ENCODE measurements at regions not wholly inside any gene's neighbourhood (a gene's known extent, or its start where the extent isn't known, plus 50 kb on each side); places are given as distances from the start of the nearest gene placed in this dataset.
A peak's percentile ranks its signal among the peaks of the same experiment; 100 is the strongest.

DNA sequence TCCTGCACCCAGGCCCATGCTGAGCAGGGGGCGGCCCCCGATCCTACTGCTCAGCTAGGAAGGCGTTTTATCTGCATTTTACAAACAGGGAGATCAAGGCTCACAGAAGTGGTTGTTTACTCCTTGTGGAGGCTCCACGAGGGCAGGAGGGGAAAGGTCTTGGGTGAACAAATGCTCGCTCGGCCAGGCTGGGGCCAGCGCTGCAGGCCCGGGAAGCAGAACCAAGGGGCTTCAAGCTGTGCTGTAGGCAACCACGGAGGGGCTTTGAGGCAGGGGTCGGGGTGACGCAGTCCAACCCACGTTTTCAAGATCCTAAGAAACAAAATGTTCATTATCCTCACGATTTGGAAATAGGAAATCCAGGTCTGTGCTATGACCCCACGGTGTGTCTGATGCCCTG is 125.8 kb downstream of the HMX1 start:
- no peaks in the 10 kb centered on the region for H3K27me3 ChIP-seq (ENCODE audit: insufficient read depth, low read length, poor library complexity, severe bottlenecking)
- no peaks in the 10 kb centered on the region for H3K36me3 Mint-ChIP-seq
- H3K4me1 Mint-ChIP-seq = no peaks in the 10 kb centered on the region
- DNase-seq = peak in 1 of 5 donors; percentile 1
- peaks cover 4 to 9% of the 10 kb centered on the region in 2 donors for H3K27me3 Mint-ChIP-seq
- peaks cover 0 to 4% (median 2%) of the 10 kb centered on the region in 5 donors for H3K9me3 Mint-ChIP-seq
- H3K27ac Mint-ChIP-seq = no peak overlapping the region
- no peak overlapping the region for H3K4me3 ChIP-seq (ENCODE audit: low read length)
- ChIA-PET CTCF (no interaction called here), POLR2A (no interaction called here)
- no peak overlapping the region for H3K4me3 Mint-ChIP-seq
- H3K36me3 ChIP-seq (ENCODE audit: insufficient read depth, low read length) = no peaks in the 10 kb centered on the region
- no peak overlapping the region for H3K27ac ChIP-seq (ENCODE audit: low read depth, low read length)
- no peaks in the 10 kb centered on the region for H3K9me3 ChIP-seq (ENCODE audit: low read length)
- no peaks in the 10 kb centered on the region for H3K4me1 ChIP-seq (ENCODE audit: insufficient read depth, low read length)

DNA sequence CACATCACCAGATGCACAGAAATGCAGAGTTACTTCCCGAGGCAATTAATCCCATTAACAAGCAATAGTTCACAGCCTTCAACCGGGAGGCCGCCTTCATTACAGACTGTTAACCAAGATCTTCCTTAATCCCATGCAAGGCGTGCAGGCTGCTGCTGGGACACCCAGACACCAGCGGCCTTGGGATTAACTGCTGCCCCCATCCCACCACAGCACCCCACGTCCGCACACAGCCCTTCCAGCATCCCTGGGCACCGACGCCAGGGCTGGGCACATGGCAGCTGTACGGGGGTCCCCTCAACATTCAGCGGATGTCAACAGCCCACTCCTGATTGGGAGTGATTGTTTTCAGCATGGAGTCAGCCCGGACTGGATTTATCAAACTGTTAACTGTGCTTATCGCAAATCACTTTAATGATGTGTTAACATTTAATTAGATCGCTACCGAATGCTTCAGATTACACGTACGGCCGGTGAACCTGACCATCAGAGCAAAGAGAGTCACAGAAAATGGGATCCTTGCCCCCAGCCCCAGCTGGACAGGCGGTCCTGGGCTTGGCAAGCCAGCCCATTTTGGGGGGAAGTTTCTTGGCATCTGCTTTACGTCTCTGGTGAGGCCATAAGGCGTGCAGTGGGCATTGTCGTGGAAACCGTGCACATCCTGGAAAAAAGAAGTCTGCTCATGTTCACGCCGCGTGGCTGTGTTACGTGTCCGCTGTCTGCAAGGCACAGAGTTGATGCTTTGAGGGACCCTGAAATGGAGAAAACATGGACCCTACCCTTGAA is 126.4 kb downstream of the HMX1 start:
- no peaks in the 10 kb centered on the region for H3K36me3 Mint-ChIP-seq
- Histone ChIP-seq H3K36me3 (ENCODE audit: insufficient read depth, low read length) (no peaks in the 10 kb centered on the region), H3K27ac (ENCODE audit: low read depth, low read length) (no peak overlapping the region), H3K4me3 (ENCODE audit: low read length) (no peak overlapping the region), H3K9me3 (ENCODE audit: low read length) (no peaks in the 10 kb centered on the region), H3K4me1 (ENCODE audit: insufficient read depth, low read length) (no peaks in the 10 kb centered on the region), H3K27me3 (ENCODE audit: insufficient read depth, low read length, poor library complexity, severe bottlenecking) (no peaks in the 10 kb centered on the region)
- no peak overlapping the region for H3K27ac Mint-ChIP-seq
- ChIA-PET CTCF (no interaction called here), POLR2A (no interaction called here)
- peak in 1 of 5 donors; percentile 7 for DNase-seq
- no peaks in the 10 kb centered on the region for H3K4me1 Mint-ChIP-seq
- peaks cover 4 to 9% of the 10 kb centered on the region in 2 donors for H3K27me3 Mint-ChIP-seq
- H3K4me3 Mint-ChIP-seq = no peak overlapping the region
- peaks cover 0 to 4% (median 2%) of the 10 kb centered on the region in 5 donors for H3K9me3 Mint-ChIP-seq

DNA sequence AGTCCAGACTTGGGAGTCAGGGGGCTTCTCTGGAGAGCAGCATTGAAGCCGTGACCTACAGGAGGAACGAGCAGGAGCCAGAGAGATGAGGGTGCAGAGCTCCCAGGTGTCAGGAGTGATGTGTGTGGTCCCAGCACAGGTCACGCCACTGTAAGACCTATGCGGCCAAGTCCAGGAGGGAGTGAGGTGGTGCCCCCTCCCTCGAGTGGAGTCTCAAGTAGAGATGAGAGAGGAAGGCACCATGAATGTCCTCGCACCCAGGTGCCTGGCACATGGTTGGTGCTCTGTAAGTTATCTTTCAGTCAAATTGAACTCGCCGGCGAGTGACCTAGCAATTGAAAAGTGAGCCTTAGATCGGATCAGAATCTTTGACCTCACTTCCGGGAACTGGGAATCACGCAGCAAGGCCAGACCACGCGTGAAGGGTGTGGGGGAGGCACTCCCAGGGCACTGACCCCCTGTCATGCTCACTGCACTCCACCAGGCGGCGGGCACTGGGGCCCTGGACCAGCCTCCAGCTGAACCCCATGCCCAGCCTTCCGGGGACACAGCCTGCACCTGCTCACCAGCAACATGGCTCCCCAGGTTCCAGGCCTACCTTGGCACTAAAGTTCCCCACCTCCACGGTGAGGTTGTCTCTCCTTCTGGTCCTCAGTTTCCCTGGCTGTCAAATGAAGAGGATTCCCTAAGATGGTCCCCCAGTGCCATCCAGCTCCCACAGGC is 127.4 kb downstream of the HMX1 start:
- Histone ChIP-seq H3K27ac (ENCODE audit: low read depth, low read length) (no peak overlapping the region), H3K4me1 (ENCODE audit: insufficient read depth, low read length) (no peaks in the 10 kb centered on the region), H3K36me3 (ENCODE audit: insufficient read depth, low read length) (no peaks in the 10 kb centered on the region), H3K9me3 (ENCODE audit: low read length) (no peaks in the 10 kb centered on the region), H3K4me3 (ENCODE audit: low read length) (no peak overlapping the region), H3K27me3 (ENCODE audit: insufficient read depth, low read length, poor library complexity, severe bottlenecking) (no peaks in the 10 kb centered on the region)
- ChIA-PET POLR2A (no interaction called here), CTCF (no interaction called here)
- Mint-ChIP-seq H3K9me3 (peaks cover 0 to 4% (median 2%) of the 10 kb centered on the region in 5 donors), H3K36me3 (no peaks in the 10 kb centered on the region), H3K4me3 (no peak overlapping the region), H3K27ac (no peak overlapping the region), H3K27me3 (peaks cover 4 to 7% of the 10 kb centered on the region in 2 donors), H3K4me1 (no peaks in the 10 kb centered on the region)
- DNase-seq = peak in 1 of 5 donors; percentile 5

- H3K27ac Mint-ChIP-seq = peak overlapping the region in 1 of 8 donors; percentile 48
- ChIA-PET CTCF (no interaction called here), POLR2A (no interaction called here)
- peaks cover 4 to 5% of the 10 kb centered on the region in 2 donors for H3K27me3 Mint-ChIP-seq
- no peaks in the 10 kb centered on the region for H3K4me1 Mint-ChIP-seq
- Histone ChIP-seq H3K4me1 (ENCODE audit: insufficient read depth, low read length) (no peaks in the 10 kb centered on the region), H3K27ac (ENCODE audit: low read depth, low read length) (no peak overlapping the region), H3K27me3 (ENCODE audit: insufficient read depth, low read length, poor library complexity, severe bottlenecking) (no peaks in the 10 kb centered on the region), H3K36me3 (ENCODE audit: insufficient read depth, low read length) (no peaks in the 10 kb centered on the region), H3K4me3 (ENCODE audit: low read length) (no peak overlapping the region), H3K9me3 (ENCODE audit: low read length) (no peaks in the 10 kb centered on the region)
- no peaks in the 10 kb centered on the region for H3K36me3 Mint-ChIP-seq
- no peak overlapping the region for H3K4me3 Mint-ChIP-seq
- peaks cover 0 to 4% (median 2%) of the 10 kb centered on the region in 5 donors for H3K9me3 Mint-ChIP-seq
- DNase-seq = no peak
Observed at GRCh38 chr4:8742546-8742945, 129.1 kb downstream of the HMX1 start.

DNA sequence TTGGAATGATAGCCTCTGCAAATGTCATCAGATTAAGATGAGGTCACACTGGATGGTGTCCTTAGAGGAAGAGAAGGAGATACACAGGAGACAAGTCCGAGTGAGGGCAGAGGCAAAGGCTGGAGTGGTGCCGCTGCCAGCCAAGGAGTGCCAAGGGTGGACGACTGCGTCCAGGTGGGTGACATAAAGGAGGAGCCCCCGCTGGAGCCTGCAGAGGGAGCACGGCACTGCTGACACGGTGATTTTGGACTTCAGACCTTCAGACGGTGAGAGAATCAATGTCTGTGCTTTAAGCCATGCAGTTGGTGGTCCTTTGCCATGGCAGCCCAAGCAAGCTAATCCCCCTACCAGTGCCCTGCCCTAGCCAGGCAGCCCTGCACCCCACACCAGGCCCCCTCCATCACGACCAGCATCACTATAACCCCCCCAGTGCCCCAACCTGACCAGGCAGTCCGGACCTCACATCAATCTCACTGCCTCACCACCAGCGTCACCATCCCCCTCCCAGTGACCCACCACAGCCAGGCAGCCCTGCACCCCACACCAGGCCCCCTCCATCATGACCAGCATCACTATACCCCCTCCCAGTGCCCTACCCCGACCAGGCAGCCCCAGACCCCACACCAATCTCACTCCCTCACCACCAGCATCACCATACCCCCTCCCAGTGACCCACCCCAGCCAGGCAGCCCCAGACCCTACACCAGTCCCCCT is 130.0 kb downstream of the HMX1 start:
- CTCF ChIA-PET = no interaction called here

GRCh38 chr4:8740666-8741395 is 130.8 kb downstream of the HMX1 start:
- Histone ChIP-seq H3K36me3 (ENCODE audit: insufficient read depth, low read length) (no peaks in the 10 kb centered on the region), H3K27me3 (ENCODE audit: insufficient read depth, low read length, poor library complexity, severe bottlenecking) (no peaks in the 10 kb centered on the region), H3K27ac (ENCODE audit: low read depth, low read length) (no peak overlapping the region), H3K4me3 (ENCODE audit: low read length) (no peak overlapping the region), H3K9me3 (ENCODE audit: low read length) (no peaks in the 10 kb centered on the region), H3K4me1 (ENCODE audit: insufficient read depth, low read length) (no peaks in the 10 kb centered on the region)
- Mint-ChIP-seq H3K27me3 (peaks cover 4 to 5% of the 10 kb centered on the region in 2 donors), H3K27ac (no peak overlapping the region), H3K9me3 (peaks cover 0 to 3% (median 0%) of the 10 kb centered on the region in 5 donors), H3K4me1 (no peaks in the 10 kb centered on the region), H3K36me3 (no peaks in the 10 kb centered on the region), H3K4me3 (no peak overlapping the region)
- ChIA-PET CTCF (no interaction called here), POLR2A (no interaction called here)
- no peak for DNase-seq

More for the DNA sequence above, 130.0 kb downstream of the HMX1 start:
- Histone ChIP-seq H3K4me3 (ENCODE audit: low read length) (no peak overlapping the region), H3K36me3 (ENCODE audit: insufficient read depth, low read length) (no peaks in the 10 kb centered on the region), H3K4me1 (ENCODE audit: insufficient read depth, low read length) (no peaks in the 10 kb centered on the region), H3K27me3 (ENCODE audit: insufficient read depth, low read length, poor library complexity, severe bottlenecking) (no peaks in the 10 kb centered on the region), H3K9me3 (ENCODE audit: low read length) (no peaks in the 10 kb centered on the region), H3K27ac (ENCODE audit: low read depth, low read length) (no peak overlapping the region)
- Mint-ChIP-seq H3K4me1 (no peaks in the 10 kb centered on the region), H3K27ac (no peak overlapping the region), H3K9me3 (peaks cover 0 to 4% (median under 1%) of the 10 kb centered on the region in 5 donors), H3K4me3 (no peak overlapping the region), H3K36me3 (no peaks in the 10 kb centered on the region), H3K27me3 (peaks cover 4 to 5% of the 10 kb centered on the region in 2 donors)
- DNase-seq = no peak
- POLR2A ChIA-PET = no interaction called here

GRCh38 chr4:8739820-8740665 is 131.6 kb downstream of the HMX1 start:
- H3K9me3 Mint-ChIP-seq = peaks cover 0 to 3% (median 0%) of the 10 kb centered on the region in 5 donors
- H3K27me3 ChIP-seq (ENCODE audit: insufficient read depth, low read length, poor library complexity, severe bottlenecking) = no peaks in the 10 kb centered on the region
- DNase-seq = no peak

More at GRCh38 chr4:8739820-8740665, 131.6 kb downstream of the HMX1 start:
- Histone ChIP-seq H3K4me3 (ENCODE audit: low read length) (no peak overlapping the region), H3K36me3 (ENCODE audit: insufficient read depth, low read length) (no peaks in the 10 kb centered on the region), H3K9me3 (ENCODE audit: low read length) (no peaks in the 10 kb centered on the region), H3K4me1 (ENCODE audit: insufficient read depth, low read length) (no peaks in the 10 kb centered on the region), H3K27ac (ENCODE audit: low read depth, low read length) (no peak overlapping the region)
- Mint-ChIP-seq H3K4me1 (no peaks in the 10 kb centered on the region), H3K27me3 (peaks cover 4 to 5% of the 10 kb centered on the region in 2 donors), H3K4me3 (no peak overlapping the region), H3K27ac (no peak overlapping the region), H3K36me3 (no peaks in the 10 kb centered on the region)
- ChIA-PET CTCF (no interaction called here), POLR2A (no interaction called here)

Data from CD8-positive, alpha-beta memory T cell (primary cell).